ENCODE measurements at regions not wholly inside any gene's neighbourhood (a gene's known extent, or its start where the extent isn't known, plus 50 kb on each side); places are given as distances from the start of the nearest gene placed in this dataset.

DNA sequence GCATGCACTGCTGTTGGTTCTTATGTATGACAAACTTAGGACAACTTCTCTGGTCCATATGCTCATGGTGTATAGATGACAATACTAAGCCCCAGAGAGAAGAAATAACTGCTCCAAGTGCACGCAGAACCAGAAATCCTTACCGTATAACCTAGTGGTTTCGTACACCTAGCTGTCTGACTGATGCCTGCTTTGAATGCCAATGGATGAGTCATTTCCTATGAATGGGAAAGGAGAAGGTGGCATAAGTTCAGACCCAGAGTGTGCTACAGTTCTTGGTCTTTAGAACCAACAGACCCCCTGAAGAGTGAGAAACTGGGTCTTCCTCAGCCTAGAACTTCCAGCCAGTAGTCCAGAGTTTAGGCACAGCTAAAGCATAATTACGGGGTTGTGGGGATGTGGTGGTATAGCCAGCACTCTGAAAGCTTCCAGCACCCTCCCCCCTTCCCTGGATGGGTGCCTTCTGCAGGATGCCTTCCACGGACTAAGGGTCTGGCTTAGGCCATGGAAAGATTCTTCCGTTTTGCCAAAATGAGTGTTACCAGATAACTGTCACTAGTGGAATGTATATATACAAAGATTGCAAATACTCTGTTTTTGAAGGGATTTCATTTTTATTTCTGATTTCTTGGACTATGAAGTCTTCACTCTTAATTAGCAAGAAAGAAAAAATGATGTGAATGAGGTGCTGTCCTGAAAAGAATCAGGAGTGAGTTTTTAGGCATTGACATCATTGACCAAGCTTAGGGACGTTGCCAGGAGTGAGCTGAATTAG lies 84.6 kb upstream of the PACRGL start (continued):
- TF ChIP-seq, protein P1, sequence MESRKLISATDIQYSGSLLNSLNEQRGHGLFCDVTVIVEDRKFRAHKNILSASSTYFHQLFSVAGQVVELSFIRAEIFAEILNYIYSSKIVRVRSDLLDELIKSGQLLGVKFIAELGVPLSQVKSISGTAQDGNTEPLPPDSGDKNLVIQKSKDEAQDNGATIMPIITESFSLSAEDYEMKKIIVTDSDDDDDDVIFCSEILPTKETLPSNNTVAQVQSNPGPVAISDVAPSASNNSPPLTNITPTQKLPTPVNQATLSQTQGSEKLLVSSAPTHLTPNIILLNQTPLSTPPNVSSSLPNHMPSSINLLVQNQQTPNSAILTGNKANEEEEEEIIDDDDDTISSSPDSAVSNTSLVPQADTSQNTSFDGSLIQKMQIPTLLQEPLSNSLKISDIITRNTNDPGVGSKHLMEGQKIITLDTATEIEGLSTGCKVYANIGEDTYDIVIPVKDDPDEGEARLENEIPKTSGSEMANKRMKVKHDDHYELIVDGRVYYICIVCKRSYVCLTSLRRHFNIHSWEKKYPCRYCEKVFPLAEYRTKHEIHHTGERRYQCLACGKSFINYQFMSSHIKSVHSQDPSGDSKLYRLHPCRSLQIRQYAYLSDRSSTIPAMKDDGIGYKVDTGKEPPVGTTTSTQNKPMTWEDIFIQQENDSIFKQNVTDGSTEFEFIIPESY (CRISPR knock-in tag; IDR thresholded peaks at IDR 0.05), result no peak
- no peak for TF ChIP-seq ZNF77 (CRISPR knock-in tag; IDR thresholded peaks at IDR 0.05)
- no peak for TF ChIP-seq NONO (IDR thresholded peaks at IDR 0.05; ENCODE audit: low read depth in 2 of 2, low read length in 1 of 2)
- TF ChIP-seq TSC22D4 (tag; IDR thresholded peaks at IDR 0.05), result no peak

DNA sequence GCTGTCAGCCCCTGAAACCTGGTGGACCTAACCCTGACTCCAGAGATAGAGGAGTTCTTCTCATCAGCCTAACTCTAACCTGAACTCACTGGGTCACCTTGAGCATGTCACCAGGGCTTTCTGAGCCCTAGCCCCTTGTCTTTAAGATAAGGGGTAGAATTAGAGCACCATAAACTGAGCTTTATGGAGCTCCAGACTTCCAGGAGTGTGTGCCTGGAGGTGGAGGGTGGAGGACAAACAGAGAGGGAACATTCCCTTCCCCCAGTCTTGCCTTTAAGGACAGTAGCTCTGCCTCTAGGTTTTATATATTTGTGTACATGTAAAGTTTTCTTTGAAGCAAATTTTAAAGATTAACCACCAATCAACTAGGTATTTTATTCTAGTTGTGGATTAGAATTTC lies 83.9 kb upstream of the PACRGL start:
- ChIA-PET POLR2A (no interaction called here), CTCF (ENCODE audit: low intra/inter-chr PET ratio) (no interaction called here)
- Histone ChIP-seq H3K79me2 (ENCODE audit: control insufficient read depth, insufficient read depth, low read length) (no peaks in the 10 kb centered on the region), H3K27me3 (ENCODE audit: control insufficient read depth in 2 of 2, insufficient read depth in 2 of 2, low read length in 2 of 2) (no peaks in the 10 kb centered on the region), H2AFZ (ENCODE audit: low read depth, low read length) (no peak overlapping the region), H3K9me1 (ENCODE audit: control insufficient read depth, insufficient read depth, low read length) (no peaks in the 10 kb centered on the region), H3K27ac (ENCODE audit: extremely low read depth, low read depth, low read length) (no peak overlapping the region), H3K9ac (ENCODE audit: insufficient read depth in 1 of 2, low read depth in 2 of 2, low read length in 2 of 2) (no peak overlapping the region), H3K36me3 (ENCODE audit: control insufficient read depth, insufficient read depth, low read length) (no peaks in the 10 kb centered on the region), H3K4me1 (replicated peaks in 1 of 2; ENCODE audit: control insufficient read depth in 2 of 2, insufficient read depth in 2 of 2, low read length in 2 of 2) (no peaks in the 10 kb centered on the region), H3K9me3 (replicated peaks; ENCODE audit: control insufficient read depth, insufficient read depth, low read depth, low read length) (no peaks in the 10 kb centered on the region), H4K20me1 (replicated peaks; ENCODE audit: control insufficient read depth, insufficient read depth, low read length) (no peaks in the 10 kb centered on the region), H3K4me2 (ENCODE audit: insufficient read depth, low read length) (no peak overlapping the region), H3K4me3 (no peak overlapping the region)
- DNase-seq (ENCODE audit: extremely low read depth in 1 of 4, low spot score in 3 of 4) (no peak), ATAC-seq (no peak), FAIRE-seq (no peak)
- intact Hi-C loops (cut with micrococcal nuclease), result no loop called here
- in situ Hi-C loops (cut with MboI), result no loop called here
- BruUV-seq (replicated peaks), result no TSS peak
- TF ChIP-seq ZNF274 (IDR thresholded peaks at IDR 0.05; ENCODE audit: borderline replicate concordance, low read depth, low read length) (no peak), NFIC (IDR thresholded peaks at IDR 0.05) (no peak), CTBP1 (IDR thresholded peaks at IDR 0.05; ENCODE audit: borderline replicate concordance) (no peak), SMARCC2 (IDR thresholded peaks at IDR 0.05; ENCODE audit: low read depth) (no peak), ZZZ3 (IDR thresholded peaks at IDR 0.05) (no peak), ASH1L (IDR thresholded peaks at IDR 0.05; ENCODE audit: borderline replicate concordance, low read depth, partially characterized antibody) (no peak)
- TF ChIP-seq, protein P2, sequence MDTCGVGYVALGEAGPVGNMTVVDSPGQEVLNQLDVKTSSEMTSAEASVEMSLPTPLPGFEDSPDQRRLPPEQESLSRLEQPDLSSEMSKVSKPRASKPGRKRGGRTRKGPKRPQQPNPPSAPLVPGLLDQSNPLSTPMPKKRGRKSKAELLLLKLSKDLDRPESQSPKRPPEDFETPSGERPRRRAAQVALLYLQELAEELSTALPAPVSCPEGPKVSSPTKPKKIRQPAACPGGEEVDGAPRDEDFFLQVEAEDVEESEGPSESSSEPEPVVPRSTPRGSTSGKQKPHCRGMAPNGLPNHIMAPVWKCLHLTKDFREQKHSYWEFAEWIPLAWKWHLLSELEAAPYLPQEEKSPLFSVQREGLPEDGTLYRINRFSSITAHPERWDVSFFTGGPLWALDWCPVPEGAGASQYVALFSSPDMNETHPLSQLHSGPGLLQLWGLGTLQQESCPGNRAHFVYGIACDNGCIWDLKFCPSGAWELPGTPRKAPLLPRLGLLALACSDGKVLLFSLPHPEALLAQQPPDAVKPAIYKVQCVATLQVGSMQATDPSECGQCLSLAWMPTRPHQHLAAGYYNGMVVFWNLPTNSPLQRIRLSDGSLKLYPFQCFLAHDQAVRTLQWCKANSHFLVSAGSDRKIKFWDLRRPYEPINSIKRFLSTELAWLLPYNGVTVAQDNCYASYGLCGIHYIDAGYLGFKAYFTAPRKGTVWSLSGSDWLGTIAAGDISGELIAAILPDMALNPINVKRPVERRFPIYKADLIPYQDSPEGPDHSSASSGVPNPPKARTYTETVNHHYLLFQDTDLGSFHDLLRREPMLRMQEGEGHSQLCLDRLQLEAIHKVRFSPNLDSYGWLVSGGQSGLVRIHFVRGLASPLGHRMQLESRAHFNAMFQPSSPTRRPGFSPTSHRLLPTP (IDR thresholded peaks at IDR 0.05; ENCODE audit: borderline replicate concordance, extremely low read depth, insufficient read length), result no peak
- TF ChIP-seq, protein P3, sequence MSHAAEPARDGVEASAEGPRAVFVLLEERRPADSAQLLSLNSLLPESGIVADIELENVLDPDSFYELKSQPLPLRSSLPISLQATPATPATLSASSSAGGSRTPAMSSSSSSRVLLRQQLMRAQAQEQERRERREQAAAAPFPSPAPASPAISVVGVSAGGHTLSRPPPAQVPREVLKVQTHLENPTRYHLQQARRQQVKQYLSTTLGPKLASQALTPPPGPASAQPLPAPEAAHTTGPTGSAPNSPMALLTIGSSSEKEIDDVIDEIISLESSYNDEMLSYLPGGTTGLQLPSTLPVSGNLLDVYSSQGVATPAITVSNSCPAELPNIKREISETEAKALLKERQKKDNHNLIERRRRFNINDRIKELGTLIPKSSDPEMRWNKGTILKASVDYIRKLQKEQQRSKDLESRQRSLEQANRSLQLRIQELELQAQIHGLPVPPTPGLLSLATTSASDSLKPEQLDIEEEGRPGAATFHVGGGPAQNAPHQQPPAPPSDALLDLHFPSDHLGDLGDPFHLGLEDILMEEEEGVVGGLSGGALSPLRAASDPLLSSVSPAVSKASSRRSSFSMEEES (CRISPR knock-in tag; IDR thresholded peaks at IDR 0.05), result no peak
- TF ChIP-seq, protein P4, sequence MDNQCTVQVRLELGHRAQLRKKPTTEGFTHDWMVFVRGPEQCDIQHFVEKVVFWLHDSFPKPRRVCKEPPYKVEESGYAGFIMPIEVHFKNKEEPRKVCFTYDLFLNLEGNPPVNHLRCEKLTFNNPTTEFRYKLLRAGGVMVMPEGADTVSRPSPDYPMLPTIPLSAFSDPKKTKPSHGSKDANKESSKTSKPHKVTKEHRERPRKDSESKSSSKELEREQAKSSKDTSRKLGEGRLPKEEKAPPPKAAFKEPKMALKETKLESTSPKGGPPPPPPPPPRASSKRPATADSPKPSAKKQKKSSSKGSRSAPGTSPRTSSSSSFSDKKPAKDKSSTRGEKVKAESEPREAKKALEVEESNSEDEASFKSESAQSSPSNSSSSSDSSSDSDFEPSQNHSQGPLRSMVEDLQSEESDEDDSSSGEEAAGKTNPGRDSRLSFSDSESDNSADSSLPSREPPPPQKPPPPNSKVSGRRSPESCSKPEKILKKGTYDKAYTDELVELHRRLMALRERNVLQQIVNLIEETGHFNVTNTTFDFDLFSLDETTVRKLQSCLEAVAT (IDR thresholded peaks at IDR 0.05), result no peak
